ENCODE measurements at regions not wholly inside any gene's neighbourhood (a gene's known extent, or its start where the extent isn't known, plus 50 kb on each side); places are given as distances from the start of the nearest gene placed in this dataset.

- TF ChIP-seq, protein P1, sequence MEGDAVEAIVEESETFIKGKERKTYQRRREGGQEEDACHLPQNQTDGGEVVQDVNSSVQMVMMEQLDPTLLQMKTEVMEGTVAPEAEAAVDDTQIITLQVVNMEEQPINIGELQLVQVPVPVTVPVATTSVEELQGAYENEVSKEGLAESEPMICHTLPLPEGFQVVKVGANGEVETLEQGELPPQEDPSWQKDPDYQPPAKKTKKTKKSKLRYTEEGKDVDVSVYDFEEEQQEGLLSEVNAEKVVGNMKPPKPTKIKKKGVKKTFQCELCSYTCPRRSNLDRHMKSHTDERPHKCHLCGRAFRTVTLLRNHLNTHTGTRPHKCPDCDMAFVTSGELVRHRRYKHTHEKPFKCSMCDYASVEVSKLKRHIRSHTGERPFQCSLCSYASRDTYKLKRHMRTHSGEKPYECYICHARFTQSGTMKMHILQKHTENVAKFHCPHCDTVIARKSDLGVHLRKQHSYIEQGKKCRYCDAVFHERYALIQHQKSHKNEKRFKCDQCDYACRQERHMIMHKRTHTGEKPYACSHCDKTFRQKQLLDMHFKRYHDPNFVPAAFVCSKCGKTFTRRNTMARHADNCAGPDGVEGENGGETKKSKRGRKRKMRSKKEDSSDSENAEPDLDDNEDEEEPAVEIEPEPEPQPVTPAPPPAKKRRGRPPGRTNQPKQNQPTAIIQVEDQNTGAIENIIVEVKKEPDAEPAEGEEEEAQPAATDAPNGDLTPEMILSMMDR (IDR thresholded peaks at IDR 0.05; ENCODE audit: control insufficient read depth, insufficient read depth, low read depth, low read length, missing control alignments): no peak
- no peak overlapping the region for H3K4me3 ChIP-seq (ENCODE audit: control insufficient read depth, low read depth, low read length)
- DNase-seq (ENCODE audit: low read depth): no peak
Observed at GRCh38 chr6:21457647-21458046, 135.9 kb upstream of the SOX4 start.

- no peak for DNase-seq (ENCODE audit: low read depth)
- TF ChIP-seq, protein P1 (IDR thresholded peaks at IDR 0.05; ENCODE audit: control insufficient read depth, insufficient read depth, low read depth, low read length, missing control alignments): no peak
- H3K4me3 ChIP-seq (ENCODE audit: control insufficient read depth, low read depth, low read length): no peak overlapping the region
Observed at GRCh38 chr6:21459641-21460040, 133.9 kb upstream of the SOX4 start.

DNA sequence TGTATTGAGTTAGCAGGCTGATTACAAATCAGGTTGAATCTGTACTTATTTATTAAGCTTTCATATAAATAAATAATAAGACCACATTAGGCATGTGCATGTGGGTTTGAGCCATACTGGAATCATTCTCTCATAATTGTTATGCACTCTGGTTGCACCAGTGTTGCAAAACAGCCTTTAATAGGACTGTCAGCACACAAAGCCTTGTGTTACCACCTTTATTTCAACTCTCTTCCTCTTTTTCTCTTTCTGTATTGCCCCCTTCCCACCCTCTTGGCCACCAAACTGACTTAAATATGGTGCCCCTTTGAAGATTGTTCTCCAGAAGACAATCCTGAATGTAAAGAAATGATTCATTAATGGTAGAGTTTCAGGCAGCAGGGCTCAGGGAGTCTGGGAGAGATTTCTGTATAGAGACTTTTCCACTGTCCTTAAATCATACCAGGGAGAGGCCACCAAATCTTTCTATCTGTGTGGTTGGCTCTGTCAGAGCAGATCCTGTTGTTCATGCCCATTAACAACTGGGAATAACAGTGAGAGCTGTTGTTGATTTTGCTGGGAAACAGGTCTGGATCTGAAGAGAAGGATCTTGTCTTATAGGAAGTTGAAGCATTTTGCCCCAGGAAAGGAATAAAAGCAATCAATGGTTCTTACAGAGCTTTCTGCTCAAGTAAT, 131.6 kb upstream of the SOX4 start:
- DNase-seq (ENCODE audit: low read depth): no peak

DNA sequence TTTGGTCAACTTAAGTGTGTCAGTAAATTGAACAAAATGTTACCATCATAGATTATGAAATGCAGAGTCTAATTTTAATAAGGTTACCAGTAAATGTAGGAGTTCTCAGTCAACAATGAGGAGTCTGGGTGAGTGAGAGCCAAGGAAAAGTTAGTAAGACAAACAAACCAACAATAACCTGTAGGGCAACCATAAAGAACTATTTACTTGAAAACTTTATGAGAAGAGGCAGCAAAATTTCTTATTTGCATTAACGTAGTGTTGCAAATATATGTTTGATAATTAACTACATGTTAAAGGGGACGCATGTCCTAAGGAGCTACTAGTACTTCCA, 131.1 kb upstream of the SOX4 start:
- no peak for DNase-seq (ENCODE audit: low read depth)
- TF ChIP-seq, protein P1 (IDR thresholded peaks at IDR 0.05; ENCODE audit: control insufficient read depth, insufficient read depth, low read depth, low read length, missing control alignments): no peak
- no peak overlapping the region for H3K4me3 ChIP-seq (ENCODE audit: control insufficient read depth, low read depth, low read length)

More for the DNA sequence above, 131.6 kb upstream of the SOX4 start:
- no peak overlapping the region for H3K4me3 ChIP-seq (ENCODE audit: control insufficient read depth, low read depth, low read length)
- TF ChIP-seq, protein P1 (IDR thresholded peaks at IDR 0.05; ENCODE audit: control insufficient read depth, insufficient read depth, low read depth, low read length, missing control alignments): no peak

- TF ChIP-seq, protein P1 (IDR thresholded peaks at IDR 0.05; ENCODE audit: control insufficient read depth, insufficient read depth, low read depth, low read length, missing control alignments): no peak
- no peak overlapping the region for H3K4me3 ChIP-seq (ENCODE audit: control insufficient read depth, low read depth, low read length)
- no peak for DNase-seq (ENCODE audit: low read depth)
Observed at GRCh38 chr6:21467091-21467490, 126.5 kb upstream of the SOX4 start.

GRCh38 chr6:21468461-21468860, 125.1 kb upstream of the SOX4 start:
- no peak overlapping the region for H3K4me3 ChIP-seq (ENCODE audit: control insufficient read depth, low read depth, low read length)
- TF ChIP-seq, protein P1 (IDR thresholded peaks at IDR 0.05; ENCODE audit: control insufficient read depth, insufficient read depth, low read depth, low read length, missing control alignments): no peak
- no peak for DNase-seq (ENCODE audit: low read depth)
